ENCODE measurements at regions not wholly inside any gene's neighbourhood (a gene's known extent, or its start where the extent isn't known, plus 50 kb on each side); places are given as distances from the start of the nearest gene placed in this dataset.

GRCh38 chr1:19536519-19536918, 51.2 kb upstream of the CAPZB start:
- Histone ChIP-seq H3K9me3 (peaks cover 0 to 5% of the 10 kb centered on the region in 2 donors), H3K4me1 (no peaks in the 10 kb centered on the region), H3K27ac (no peak overlapping the region), H3K4me3 (no peak overlapping the region), H3K27me3 (no peaks in the 10 kb centered on the region), H3K36me3 (no peaks in the 10 kb centered on the region)
- no peak for DNase-seq (ENCODE audit: low spot score)
- no peak for TF ChIP-seq CTCF (IDR thresholded peaks at IDR 0.05)

- no peak overlapping the region for H3K27ac ChIP-seq
- no peaks in the 10 kb centered on the region for H3K4me1 ChIP-seq
- H3K4me3 ChIP-seq: no peak overlapping the region
- H3K27me3 ChIP-seq: no peaks in the 10 kb centered on the region
- DNase-seq (ENCODE audit: low spot score): no peak
- TF ChIP-seq CTCF (IDR thresholded peaks at IDR 0.05): no peak
- no peaks in the 10 kb centered on the region for H3K36me3 ChIP-seq
- H3K9me3 ChIP-seq: peaks cover 0 to 9% of the 10 kb centered on the region in 2 donors
Measured at GRCh38 chr1:19535214-19535613, 49.9 kb upstream of the CAPZB start.
